ENCODE measurements at regions not wholly inside any gene's neighbourhood (a gene's known extent, or its start where the extent isn't known, plus 50 kb on each side); places are given as distances from the start of the nearest gene placed in this dataset.

DNA sequence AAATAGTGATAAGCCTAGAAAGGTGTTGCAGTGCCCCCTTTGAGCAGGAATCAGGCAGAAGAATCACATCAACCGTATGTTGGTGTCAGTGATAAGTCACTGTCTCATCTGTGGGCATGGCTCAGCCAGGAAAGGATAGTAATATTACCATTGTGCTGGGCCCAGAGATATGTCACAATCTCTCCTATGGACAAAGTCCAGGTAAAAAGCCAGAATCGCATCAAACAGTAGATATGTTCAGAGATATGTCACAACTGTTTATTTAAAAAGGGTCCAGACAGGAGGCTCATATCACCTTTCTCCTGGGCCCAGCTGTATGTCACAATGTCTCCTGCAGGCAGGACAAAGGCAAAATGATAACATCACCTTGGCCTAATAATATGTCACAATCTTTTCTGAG, 241.4 kb downstream of the RPS4Y2 start:
- Histone ChIP-seq H3K36me3 (no peaks in the 10 kb centered on the region), H3K27ac (no peak overlapping the region), H3K4me1 (no peaks in the 10 kb centered on the region), H3K27me3 (no peaks in the 10 kb centered on the region), H3K9me3 (no peaks in the 10 kb centered on the region), H3K4me3 (replicated peaks in 1 of 3) (no peak overlapping the region)
- TF ChIP-seq, protein P1, sequence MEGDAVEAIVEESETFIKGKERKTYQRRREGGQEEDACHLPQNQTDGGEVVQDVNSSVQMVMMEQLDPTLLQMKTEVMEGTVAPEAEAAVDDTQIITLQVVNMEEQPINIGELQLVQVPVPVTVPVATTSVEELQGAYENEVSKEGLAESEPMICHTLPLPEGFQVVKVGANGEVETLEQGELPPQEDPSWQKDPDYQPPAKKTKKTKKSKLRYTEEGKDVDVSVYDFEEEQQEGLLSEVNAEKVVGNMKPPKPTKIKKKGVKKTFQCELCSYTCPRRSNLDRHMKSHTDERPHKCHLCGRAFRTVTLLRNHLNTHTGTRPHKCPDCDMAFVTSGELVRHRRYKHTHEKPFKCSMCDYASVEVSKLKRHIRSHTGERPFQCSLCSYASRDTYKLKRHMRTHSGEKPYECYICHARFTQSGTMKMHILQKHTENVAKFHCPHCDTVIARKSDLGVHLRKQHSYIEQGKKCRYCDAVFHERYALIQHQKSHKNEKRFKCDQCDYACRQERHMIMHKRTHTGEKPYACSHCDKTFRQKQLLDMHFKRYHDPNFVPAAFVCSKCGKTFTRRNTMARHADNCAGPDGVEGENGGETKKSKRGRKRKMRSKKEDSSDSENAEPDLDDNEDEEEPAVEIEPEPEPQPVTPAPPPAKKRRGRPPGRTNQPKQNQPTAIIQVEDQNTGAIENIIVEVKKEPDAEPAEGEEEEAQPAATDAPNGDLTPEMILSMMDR (IDR thresholded peaks at IDR 0.05), result no peak
- no peak for TF ChIP-seq POLR2A (IDR thresholded peaks at IDR 0.05)
- intact Hi-C loops (cut with DNase I), result no loop called here
- 68 to 84% methylated on average over 2 of the region's 2 CpGs for WGBS, 2 donors
- no peak for DNase-seq

DNA sequence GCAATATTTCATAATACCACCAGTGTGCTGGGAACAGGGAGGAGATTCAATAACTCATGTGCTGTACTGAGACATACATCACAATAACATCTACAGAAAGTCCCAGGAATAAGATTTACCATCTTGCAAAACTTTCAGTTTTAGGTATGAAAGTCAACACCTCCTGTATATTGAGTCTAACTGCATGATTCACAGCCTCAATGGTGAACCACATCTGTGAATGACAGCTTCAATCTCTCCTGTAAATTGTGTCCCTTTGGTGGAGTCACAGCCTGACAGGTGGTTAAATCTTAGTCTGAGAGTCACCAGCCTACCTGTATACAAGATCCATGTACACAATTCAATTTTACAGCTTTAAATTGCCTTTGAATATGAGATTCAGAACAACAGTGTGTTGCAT, 242.1 kb downstream of the RPS4Y2 start:
- DNase-seq, result no peak

DNA sequence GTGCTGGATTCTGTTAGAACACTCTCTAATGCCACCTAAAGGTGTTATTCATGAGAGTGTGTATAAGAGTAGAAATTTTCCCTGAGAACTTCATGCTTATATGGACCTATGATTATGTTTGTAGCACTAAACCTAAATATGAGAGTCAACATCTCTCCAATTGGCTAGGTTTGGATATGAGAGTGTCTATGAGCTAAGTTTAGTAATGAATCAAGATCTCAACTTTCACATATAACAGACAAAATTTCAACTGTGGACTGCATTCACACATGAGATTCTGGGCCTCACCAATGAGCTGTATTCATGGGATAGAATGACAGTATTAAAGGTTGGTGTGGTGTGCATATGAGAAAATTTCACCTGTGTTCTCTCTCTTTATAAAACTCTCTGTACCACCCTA, 242.6 kb downstream of the RPS4Y2 start:
- H3K9me3 ChIP-seq, result no peaks in the 10 kb centered on the region
- TF ChIP-seq, protein P1 (IDR thresholded peaks at IDR 0.05), result no peak
- no peak for TF ChIP-seq POLR2A (IDR thresholded peaks at IDR 0.05)
- no peaks in the 10 kb centered on the region for H3K27me3 ChIP-seq
- H3K4me3 ChIP-seq (replicated peaks in 1 of 3), result no peak overlapping the region
- H3K36me3 ChIP-seq, result no peaks in the 10 kb centered on the region
- no peak overlapping the region for H3K27ac ChIP-seq
- no peaks in the 10 kb centered on the region for H3K4me1 ChIP-seq
- intact Hi-C loops (cut with DNase I), result no loop called here
- no peak for DNase-seq

More for the DNA sequence above, 242.1 kb downstream of the RPS4Y2 start:
- H3K36me3 ChIP-seq, result no peaks in the 10 kb centered on the region
- no peak overlapping the region for H3K27ac ChIP-seq
- TF ChIP-seq, protein P1 (IDR thresholded peaks at IDR 0.05), result no peak
- no peak for TF ChIP-seq POLR2A (IDR thresholded peaks at IDR 0.05)
- no peak overlapping the region for H3K4me3 ChIP-seq (replicated peaks in 1 of 3)
- no peaks in the 10 kb centered on the region for H3K4me1 ChIP-seq
- intact Hi-C loops (cut with DNase I), result no loop called here
- no peaks in the 10 kb centered on the region for H3K9me3 ChIP-seq
- H3K27me3 ChIP-seq, result no peaks in the 10 kb centered on the region

DNA sequence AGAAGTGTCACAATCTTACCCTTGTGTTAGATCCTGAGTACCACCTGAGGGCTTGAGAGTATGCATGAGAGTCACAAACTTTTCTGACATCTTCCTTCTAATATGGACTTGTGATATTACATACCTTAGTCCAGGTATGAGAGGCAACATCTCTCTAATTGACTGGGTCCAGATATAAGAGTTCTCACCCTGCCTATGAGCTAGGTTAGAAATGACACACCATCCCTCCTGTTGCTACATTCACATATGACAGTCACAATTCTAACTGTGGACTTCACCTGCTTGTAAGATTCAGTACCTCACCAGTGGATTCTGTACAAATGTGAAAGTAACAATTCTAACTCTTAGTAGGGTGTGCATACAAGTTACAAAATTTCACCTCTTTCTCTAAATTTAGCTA, 245.2 kb downstream of the RPS4Y2 start:
- TF ChIP-seq, protein P1 (IDR thresholded peaks at IDR 0.05), result no peak
- TF ChIP-seq POLR2A (IDR thresholded peaks at IDR 0.05), result no peak
- DNase-seq, result no peak
- Histone ChIP-seq H3K4me1 (no peaks in the 10 kb centered on the region), H3K36me3 (no peaks in the 10 kb centered on the region), H3K9me3 (no peaks in the 10 kb centered on the region), H3K27ac (no peak overlapping the region), H3K27me3 (no peaks in the 10 kb centered on the region), H3K4me3 (replicated peaks in 1 of 3) (no peak overlapping the region)
- intact Hi-C loops (cut with DNase I), result no loop called here

DNA sequence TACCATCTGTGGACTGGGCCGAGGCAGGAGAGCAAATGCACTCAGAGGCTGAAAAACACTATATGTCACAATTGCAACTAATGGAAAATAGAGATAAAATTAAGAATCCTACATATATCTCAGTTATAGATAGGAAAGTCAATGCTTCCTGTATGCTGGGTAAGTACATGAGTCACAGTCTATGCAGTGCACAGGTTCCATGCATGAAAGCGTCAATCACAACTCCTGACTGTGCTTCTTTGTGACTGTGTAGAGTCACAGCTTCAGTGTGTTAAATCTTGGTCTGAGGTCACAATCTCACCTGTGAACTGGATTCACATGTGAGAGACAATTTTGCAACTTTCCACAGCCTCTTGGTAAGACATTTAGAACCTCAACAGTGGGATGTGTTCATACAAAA, 247.2 kb downstream of the RPS4Y2 start:
- TF ChIP-seq, protein P1 (IDR thresholded peaks at IDR 0.05), result no peak
- no peak for TF ChIP-seq POLR2A (IDR thresholded peaks at IDR 0.05)
- no peaks in the 10 kb centered on the region for H3K36me3 ChIP-seq
- WGBS, 2 donors, result 68 to 74% methylated on average over 2 of the region's 2 CpGs

More for the DNA sequence above, 247.2 kb downstream of the RPS4Y2 start:
- DNase-seq, result no peak
- Histone ChIP-seq H3K27ac (no peak overlapping the region), H3K27me3 (no peaks in the 10 kb centered on the region), H3K4me3 (replicated peaks in 1 of 3) (no peak overlapping the region), H3K4me1 (no peaks in the 10 kb centered on the region), H3K9me3 (no peaks in the 10 kb centered on the region)
- intact Hi-C loops (cut with DNase I), result no loop called here
